DND-41 (cell line): ENCODE measurements at regions not wholly inside any gene's neighbourhood (a gene's known extent, or its start where the extent isn't known, plus 50 kb on each side); places are given as distances from the start of the nearest gene placed in this dataset.

Source experiments
- EZH2 ChIP-seq: IDR thresholded peaks from 3 replicates; pipeline ENCODE4 v1.6.1; 2012; ENCODE audit warnings: borderline replicate concordance, low read depth, mild to moderate bottlenecking, moderate library complexity, low read length, inconsistent platforms; ENCODE audit not compliant: severe bottlenecking
- TF ChIP-seq, protein P1 (sequence below): IDR thresholded peaks from 2 replicates; pipeline ENCODE4 v1.5.1; 2012; ENCODE audit warnings: borderline replicate concordance, low read length, moderate library complexity, mild to moderate bottlenecking; ENCODE audit not compliant: poor library complexity, severe bottlenecking; ENCODE audit errors: extremely low read depth

GRCh38 chr4:12555011-12555410 is 929.1 kb downstream of the RAB28 start:
- no peak for TF ChIP-seq EZH2
- TF ChIP-seq, protein P1, sequence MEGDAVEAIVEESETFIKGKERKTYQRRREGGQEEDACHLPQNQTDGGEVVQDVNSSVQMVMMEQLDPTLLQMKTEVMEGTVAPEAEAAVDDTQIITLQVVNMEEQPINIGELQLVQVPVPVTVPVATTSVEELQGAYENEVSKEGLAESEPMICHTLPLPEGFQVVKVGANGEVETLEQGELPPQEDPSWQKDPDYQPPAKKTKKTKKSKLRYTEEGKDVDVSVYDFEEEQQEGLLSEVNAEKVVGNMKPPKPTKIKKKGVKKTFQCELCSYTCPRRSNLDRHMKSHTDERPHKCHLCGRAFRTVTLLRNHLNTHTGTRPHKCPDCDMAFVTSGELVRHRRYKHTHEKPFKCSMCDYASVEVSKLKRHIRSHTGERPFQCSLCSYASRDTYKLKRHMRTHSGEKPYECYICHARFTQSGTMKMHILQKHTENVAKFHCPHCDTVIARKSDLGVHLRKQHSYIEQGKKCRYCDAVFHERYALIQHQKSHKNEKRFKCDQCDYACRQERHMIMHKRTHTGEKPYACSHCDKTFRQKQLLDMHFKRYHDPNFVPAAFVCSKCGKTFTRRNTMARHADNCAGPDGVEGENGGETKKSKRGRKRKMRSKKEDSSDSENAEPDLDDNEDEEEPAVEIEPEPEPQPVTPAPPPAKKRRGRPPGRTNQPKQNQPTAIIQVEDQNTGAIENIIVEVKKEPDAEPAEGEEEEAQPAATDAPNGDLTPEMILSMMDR: no peak
